Hepatocyte (in vitro differentiated cells): ENCODE measurements at regions not wholly inside any gene's neighbourhood (a gene's known extent, or its start where the extent isn't known, plus 50 kb on each side); places are given as distances from the start of the nearest gene placed in this dataset.

Experiments used
- DNase-seq: peaks from one replicate; pipeline ENCODE4 v3.0.0-alpha.2; 2016; ENCODE audit warnings: low spot score
- H2AFZ ChIP-seq: fragments of 200-600 bp; sonication (generic); 2 replicates; pipeline ENCODE4 v1.6.0; 2016; ENCODE audit warnings: antibody characterized with exemption, mild to moderate bottlenecking
- H3K27ac ChIP-seq: fragments of 200-600 bp; sonication (generic); 2 replicates; pipeline ENCODE4 v1.5.1; 2016; ENCODE audit warnings: mild to moderate bottlenecking
- H3K27me3 ChIP-seq: fragments of 200-600 bp; sonication (generic); 2 replicates; pipeline ENCODE4 v1.6.1; 2016
- H3K36me3 ChIP-seq: fragments of 200-600 bp; sonication (generic); replicated peaks from 2 replicates; pipeline ENCODE4 v1.5.1; 2016; ENCODE audit warnings: low read depth; ENCODE audit not compliant: insufficient read depth
- H3K4me1 ChIP-seq: fragments of 200-600 bp; sonication (generic); 2 replicates; pipeline ENCODE4 v1.5.1; 2016; ENCODE audit warnings: mild to moderate bottlenecking, moderate library complexity; ENCODE audit not compliant: insufficient read depth
- H3K4me2 ChIP-seq: fragments of 200-600 bp; sonication (generic); 2 replicates; pipeline ENCODE4 v1.6.0; 2016
- H3K4me3 ChIP-seq: fragments of 200-600 bp; sonication (generic); 2 replicates; pipeline ENCODE4 v1.5.1; 2016; ENCODE audit warnings: mild to moderate bottlenecking
- H3K79me2 ChIP-seq: fragments of 200-600 bp; sonication (generic); 2 replicates; pipeline ENCODE4 v1.6.0; 2017; ENCODE audit warnings: mild to moderate bottlenecking
- H3K9me2 ChIP-seq: fragments of 200-600 bp; sonication (generic); replicated peaks from 2 replicates; pipeline ENCODE4 v1.6.0; 2017; ENCODE audit warnings: mild to moderate bottlenecking; ENCODE audit not compliant: insufficient read depth
- H3K9me3 ChIP-seq: fragments of 200-600 bp; sonication (generic); 2 replicates; pipeline ENCODE4 v1.5.1; 2016; ENCODE audit warnings: low read depth, mild to moderate bottlenecking
- H4K20me1 ChIP-seq: fragments of 200-600 bp; sonication (generic); 2 replicates; pipeline ENCODE4 v1.6.0; 2016; ENCODE audit warnings: mild to moderate bottlenecking; ENCODE audit not compliant: insufficient read depth, poor library complexity, severe bottlenecking
- EZH2 ChIP-seq: fragments of 200-600 bp; sonication (generic); IDR thresholded peaks from 2 replicates; pipeline ENCODE4 v1.6.1; 2016; ENCODE audit warnings: antibody characterized with exemption, mild to moderate bottlenecking, borderline replicate concordance
- EZH2phosphoT487 ChIP-seq: fragments of 200-600 bp; sonication (generic); IDR thresholded peaks from one replicate; pipeline ENCODE4 v1.6.1; 2018; ENCODE audit warnings: antibody characterized with exemption, mild to moderate bottlenecking, low read depth, moderate library complexity; ENCODE audit not compliant: unreplicated experiment, severe bottlenecking
- WGBS: methylation state at CpG from one replicate; pipeline ENCODE4 v1.1.6; 2016; ENCODE audit warnings: low lambda C conversion rate; ENCODE audit errors: missing lambda C conversion rate; 5-methylcytosine and 5-hydroxymethylcytosine counted together
- TF ChIP-seq, protein P1 (sequence below): fragments of 200-600 bp; sonication (generic); IDR thresholded peaks from 2 replicates; pipeline ENCODE4 v1.5.1; 2016; ENCODE audit warnings: antibody characterized with exemption, mild to moderate bottlenecking; ENCODE audit not compliant: poor library complexity

DNA sequence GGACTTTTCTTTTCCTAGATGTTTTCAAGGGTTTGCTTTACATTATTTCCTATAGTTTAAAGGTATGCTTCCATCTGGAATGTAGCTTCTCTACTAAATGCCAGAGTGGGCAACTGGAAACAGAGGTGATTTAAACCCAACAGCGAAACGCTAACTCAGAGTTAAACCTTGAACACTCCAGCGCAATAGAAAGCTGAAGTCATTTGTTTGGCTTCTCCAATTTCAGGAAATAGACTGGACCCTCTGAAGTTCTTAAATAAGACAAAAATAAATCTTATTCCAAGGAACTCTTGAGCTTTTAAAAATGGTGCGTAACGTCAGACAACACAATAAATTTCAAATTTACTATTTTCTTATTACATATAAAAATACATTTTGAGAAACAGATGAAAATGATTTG, 1560.0 kb upstream of the TENM3 start:
- no peak overlapping the region for H3K4me3 ChIP-seq
- 84% methylated on average over 5 of the region's 5 CpGs for WGBS
- H3K4me2 ChIP-seq, result no peak overlapping the region
- DNase-seq, result no peak
- TF ChIP-seq EZH2phosphoT487, result no peak
- no peak overlapping the region for H3K27ac ChIP-seq
- no peak overlapping the region for H2AFZ ChIP-seq
- H3K4me1 ChIP-seq, result no peaks in the 10 kb centered on the region
- H3K27me3 ChIP-seq, result no peaks in the 10 kb centered on the region
- H3K79me2 ChIP-seq, result no peaks in the 10 kb centered on the region
- no peaks in the 10 kb centered on the region for H3K9me2 ChIP-seq
- no peaks in the 10 kb centered on the region for H3K36me3 ChIP-seq
- no peaks in the 10 kb centered on the region for H4K20me1 ChIP-seq
- no peaks in the 10 kb centered on the region for H3K9me3 ChIP-seq

GRCh38 chr4:180688480-180688879, 1554.7 kb upstream of the TENM3 start:
- no peaks in the 10 kb centered on the region for H3K36me3 ChIP-seq
- no peak for DNase-seq
- WGBS, result 79% methylated on average over 2 of the region's 2 CpGs

DNA sequence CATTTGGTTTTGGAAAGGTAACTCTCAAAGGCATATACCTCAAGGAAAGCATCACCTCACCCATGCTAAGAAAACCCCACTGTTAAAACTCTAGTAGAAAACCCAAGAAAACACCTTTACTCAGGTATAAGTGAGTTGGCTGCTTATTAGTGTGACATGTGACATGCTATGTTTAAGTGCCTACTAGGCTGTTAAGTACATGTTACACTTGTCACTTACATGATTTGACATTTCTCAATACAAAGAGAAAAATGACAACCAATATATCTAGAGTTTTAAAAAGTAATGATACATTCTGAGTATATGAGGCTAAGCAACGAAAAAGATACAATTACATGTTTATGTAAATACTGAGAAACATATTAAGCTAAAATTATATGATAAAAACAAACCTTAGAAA, 1548.3 kb upstream of the TENM3 start:
- Histone ChIP-seq H3K27ac (no peak overlapping the region), H3K9me2 (no peaks in the 10 kb centered on the region), H3K79me2 (no peaks in the 10 kb centered on the region), H3K9me3 (no peaks in the 10 kb centered on the region), H3K27me3 (no peaks in the 10 kb centered on the region), H3K4me1 (no peaks in the 10 kb centered on the region), H4K20me1 (no peaks in the 10 kb centered on the region), H3K4me3 (no peak overlapping the region), H3K36me3 (no peaks in the 10 kb centered on the region), H2AFZ (no peak overlapping the region), H3K4me2 (no peak overlapping the region)
- TF ChIP-seq EZH2, result no peak
- DNase-seq, result no peak
- 86% methylated on average over 1 of the region's 1 CpG for WGBS

More at GRCh38 chr4:180688480-180688879, 1554.7 kb upstream of the TENM3 start:
- no peaks in the 10 kb centered on the region for H3K79me2 ChIP-seq
- no peaks in the 10 kb centered on the region for H3K9me2 ChIP-seq
- H3K27me3 ChIP-seq, result no peaks in the 10 kb centered on the region
- H3K27ac ChIP-seq, result no peak overlapping the region
- no peaks in the 10 kb centered on the region for H3K9me3 ChIP-seq
- H2AFZ ChIP-seq, result no peak overlapping the region
- no peaks in the 10 kb centered on the region for H4K20me1 ChIP-seq
- H3K4me1 ChIP-seq, result no peaks in the 10 kb centered on the region
- H3K4me2 ChIP-seq, result no peak overlapping the region
- no peak for TF ChIP-seq EZH2phosphoT487
- TF ChIP-seq, protein P1, sequence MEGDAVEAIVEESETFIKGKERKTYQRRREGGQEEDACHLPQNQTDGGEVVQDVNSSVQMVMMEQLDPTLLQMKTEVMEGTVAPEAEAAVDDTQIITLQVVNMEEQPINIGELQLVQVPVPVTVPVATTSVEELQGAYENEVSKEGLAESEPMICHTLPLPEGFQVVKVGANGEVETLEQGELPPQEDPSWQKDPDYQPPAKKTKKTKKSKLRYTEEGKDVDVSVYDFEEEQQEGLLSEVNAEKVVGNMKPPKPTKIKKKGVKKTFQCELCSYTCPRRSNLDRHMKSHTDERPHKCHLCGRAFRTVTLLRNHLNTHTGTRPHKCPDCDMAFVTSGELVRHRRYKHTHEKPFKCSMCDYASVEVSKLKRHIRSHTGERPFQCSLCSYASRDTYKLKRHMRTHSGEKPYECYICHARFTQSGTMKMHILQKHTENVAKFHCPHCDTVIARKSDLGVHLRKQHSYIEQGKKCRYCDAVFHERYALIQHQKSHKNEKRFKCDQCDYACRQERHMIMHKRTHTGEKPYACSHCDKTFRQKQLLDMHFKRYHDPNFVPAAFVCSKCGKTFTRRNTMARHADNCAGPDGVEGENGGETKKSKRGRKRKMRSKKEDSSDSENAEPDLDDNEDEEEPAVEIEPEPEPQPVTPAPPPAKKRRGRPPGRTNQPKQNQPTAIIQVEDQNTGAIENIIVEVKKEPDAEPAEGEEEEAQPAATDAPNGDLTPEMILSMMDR, result no peak
- no peak for TF ChIP-seq EZH2
- no peak overlapping the region for H3K4me3 ChIP-seq

- no peaks in the 10 kb centered on the region for H4K20me1 ChIP-seq
- no peaks in the 10 kb centered on the region for H3K79me2 ChIP-seq
- no peak overlapping the region for H3K4me2 ChIP-seq
- no peaks in the 10 kb centered on the region for H3K36me3 ChIP-seq
- no peak overlapping the region for H3K4me3 ChIP-seq
- H2AFZ ChIP-seq, result no peak overlapping the region
- no peaks in the 10 kb centered on the region for H3K9me3 ChIP-seq
- WGBS, result 53% methylated on average over 1 of the region's 1 CpG
- H3K27ac ChIP-seq, result no peak overlapping the region
- TF ChIP-seq, protein P1, result no peak
- TF ChIP-seq EZH2phosphoT487 (no peak), EZH2 (no peak)
- H3K9me2 ChIP-seq, result no peaks in the 10 kb centered on the region
- H3K27me3 ChIP-seq, result no peaks in the 10 kb centered on the region
- DNase-seq, result peak; percentile 28
- H3K4me1 ChIP-seq, result no peaks in the 10 kb centered on the region
Observed at GRCh38 chr4:180695851-180696250, 1547.4 kb upstream of the TENM3 start.
